Suprapubic skin (tissue), 4 donors: ENCODE measurements at regions not wholly inside any gene's neighbourhood (a gene's known extent, or its start where the extent isn't known, plus 50 kb on each side); places are given as distances from the start of the nearest gene placed in this dataset.

Experiments used
- DNase-seq, 2 donors: peaks; one replicate each; pipeline ENCODE4 v3.0.0-alpha.2; 2019; ENCODE audit warnings: low spot score in 2 of 2
- H3K27ac ChIP-seq: fragments of 200-600 bp; sonication (generic); one replicate; pipeline ENCODE4 v1.5.1; 2019
- H3K27me3 ChIP-seq: fragments of 200-600 bp; sonication (generic); one replicate; pipeline ENCODE4 v1.5.1; 2019
- H3K36me3 ChIP-seq: fragments of 200-600 bp; sonication (generic); one replicate; pipeline ENCODE4 v1.5.1; 2019
- H3K4me1 ChIP-seq: fragments of 200-600 bp; sonication (generic); one replicate; pipeline ENCODE4 v1.5.1; 2019
- H3K4me3 ChIP-seq: fragments of 200-600 bp; sonication (generic); one replicate; pipeline ENCODE4 v1.5.1; 2019; ENCODE audit warnings: mild to moderate bottlenecking
- H3K9me3 ChIP-seq: fragments of 200-600 bp; sonication (generic); one replicate; pipeline ENCODE4 v1.5.1; 2019
- EP300 ChIP-seq: sonication (generic); formaldehyde crosslinking; IDR thresholded peaks from one replicate; pipeline ENCODE4 v1.6.1; 2017; ENCODE audit warnings: antibody characterized with exemption
- POLR2A ChIP-seq, 2 donors: fragments of 450-650 bp; IDR thresholded peaks; one replicate each; pipeline ENCODE4 v1.6.1; 2017; ENCODE audit warnings: antibody characterized with exemption in 2 of 2, mild to moderate bottlenecking in 2 of 2, moderate library complexity in 2 of 2
- POLR2AphosphoS5 ChIP-seq, 3 donors: sonication (generic); formaldehyde crosslinking; IDR thresholded peaks; one replicate each; pipeline ENCODE4 v1.6.1; 2017; ENCODE audit warnings: antibody characterized with exemption in 3 of 3
- WGBS: methylation state at CpG from one replicate; pipeline ENCODE4 v1.1.5; 2018; 5-methylcytosine and 5-hydroxymethylcytosine counted together
- TF ChIP-seq, protein P1 (sequence below), 2 donors: fragments of 200-600 bp in 1 of 2; fragments of 450-650 bp in 1 of 2; sonication (generic) in 1 of 2; IDR thresholded peaks; one replicate each; pipeline ENCODE4 v1.5.1; 2016 to 2019; ENCODE audit warnings: antibody characterized with exemption in 2 of 2, mild to moderate bottlenecking in 1 of 2, moderate library complexity in 1 of 2

GRCh38 chr15:38828031-38828532 lies 263.5 kb upstream of the RASGRP1 start:
- Histone ChIP-seq H3K9me3 (no peaks in the 10 kb centered on the region), H3K27me3 (no peaks in the 10 kb centered on the region), H3K36me3 (no peaks in the 10 kb centered on the region), H3K4me1 (no peaks in the 10 kb centered on the region), H3K27ac (no peak overlapping the region), H3K4me3 (no peak overlapping the region)
- TF ChIP-seq EP300: no peak
- TF ChIP-seq POLR2AphosphoS5 (IDR thresholded peaks at IDR 0.05): no peak
- TF ChIP-seq, protein P1, sequence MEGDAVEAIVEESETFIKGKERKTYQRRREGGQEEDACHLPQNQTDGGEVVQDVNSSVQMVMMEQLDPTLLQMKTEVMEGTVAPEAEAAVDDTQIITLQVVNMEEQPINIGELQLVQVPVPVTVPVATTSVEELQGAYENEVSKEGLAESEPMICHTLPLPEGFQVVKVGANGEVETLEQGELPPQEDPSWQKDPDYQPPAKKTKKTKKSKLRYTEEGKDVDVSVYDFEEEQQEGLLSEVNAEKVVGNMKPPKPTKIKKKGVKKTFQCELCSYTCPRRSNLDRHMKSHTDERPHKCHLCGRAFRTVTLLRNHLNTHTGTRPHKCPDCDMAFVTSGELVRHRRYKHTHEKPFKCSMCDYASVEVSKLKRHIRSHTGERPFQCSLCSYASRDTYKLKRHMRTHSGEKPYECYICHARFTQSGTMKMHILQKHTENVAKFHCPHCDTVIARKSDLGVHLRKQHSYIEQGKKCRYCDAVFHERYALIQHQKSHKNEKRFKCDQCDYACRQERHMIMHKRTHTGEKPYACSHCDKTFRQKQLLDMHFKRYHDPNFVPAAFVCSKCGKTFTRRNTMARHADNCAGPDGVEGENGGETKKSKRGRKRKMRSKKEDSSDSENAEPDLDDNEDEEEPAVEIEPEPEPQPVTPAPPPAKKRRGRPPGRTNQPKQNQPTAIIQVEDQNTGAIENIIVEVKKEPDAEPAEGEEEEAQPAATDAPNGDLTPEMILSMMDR (IDR thresholded peaks at IDR 0.05): no peak
- no peak for TF ChIP-seq POLR2A (IDR thresholded peaks at IDR 0.05)
- DNase-seq: no peak
- 65% methylated on average over 4 of the region's 4 CpGs for WGBS

DNA sequence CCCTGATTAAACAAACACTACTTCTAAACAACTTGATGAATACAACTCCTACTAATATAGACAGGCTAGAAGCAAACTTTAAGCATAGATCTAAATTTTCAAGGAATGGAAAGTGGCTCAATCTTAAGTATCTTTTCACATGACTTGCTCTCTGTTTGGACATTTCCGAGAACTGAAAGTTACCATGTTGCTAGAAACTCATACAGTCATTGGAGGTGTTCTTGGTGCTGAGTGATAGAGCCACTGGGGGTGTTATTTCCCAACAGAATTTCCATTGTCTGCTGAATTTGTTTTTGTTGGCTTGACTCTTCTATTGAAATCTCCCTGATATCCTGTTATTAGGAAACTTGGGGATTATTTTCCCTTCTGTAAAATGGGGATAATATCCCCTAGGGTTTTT lies 264.5 kb upstream of the RASGRP1 start:
- H3K4me3 ChIP-seq: no peak overlapping the region
- H3K36me3 ChIP-seq: no peaks in the 10 kb centered on the region
- no peak for DNase-seq
- H3K4me1 ChIP-seq: no peaks in the 10 kb centered on the region
- H3K27me3 ChIP-seq: no peaks in the 10 kb centered on the region
- TF ChIP-seq EP300 (no peak), POLR2A (IDR thresholded peaks at IDR 0.05) (no peak), POLR2AphosphoS5 (IDR thresholded peaks at IDR 0.05) (no peak)
- TF ChIP-seq, protein P1 (IDR thresholded peaks at IDR 0.05): no peak
- no peaks in the 10 kb centered on the region for H3K9me3 ChIP-seq
- WGBS: 88% methylated on average over 1 of the region's 1 CpG
- H3K27ac ChIP-seq: no peak overlapping the region

DNA sequence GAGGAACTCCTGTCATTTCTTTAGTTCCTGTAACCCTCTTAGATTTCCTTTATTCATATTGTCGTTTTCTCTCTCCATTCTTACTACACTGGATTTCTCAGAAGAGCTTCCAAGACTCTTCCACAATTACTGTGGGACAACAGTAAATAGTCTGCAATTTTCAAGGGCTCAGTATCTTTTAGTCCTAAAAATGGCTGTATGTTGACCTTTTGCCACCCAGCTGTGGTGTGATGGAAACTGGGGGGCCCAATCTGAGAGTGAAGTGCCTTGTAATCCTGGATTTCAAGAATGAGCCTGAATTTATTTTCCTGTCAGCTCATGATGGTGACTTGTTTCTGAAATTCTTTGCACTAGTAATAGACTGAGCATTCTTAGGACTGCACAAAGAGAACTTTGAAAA lies 277.6 kb upstream of the RASGRP1 start:
- no peak for DNase-seq
- Histone ChIP-seq H3K9me3 (no peaks in the 10 kb centered on the region), H3K27me3 (no peaks in the 10 kb centered on the region), H3K27ac (no peak overlapping the region), H3K4me3 (no peak overlapping the region), H3K36me3 (no peaks in the 10 kb centered on the region), H3K4me1 (peaks cover 5% of the 10 kb centered on the region)
- 67% methylated on average over 1 of the region's 1 CpG for WGBS
- TF ChIP-seq, protein P1 (IDR thresholded peaks at IDR 0.05): no peak
- no peak for TF ChIP-seq POLR2AphosphoS5 (IDR thresholded peaks at IDR 0.05)
- TF ChIP-seq POLR2A (IDR thresholded peaks at IDR 0.05): no peak
- no peak for TF ChIP-seq EP300

- WGBS: 68% methylated on average over 3 of the region's 3 CpGs
- H3K9me3 ChIP-seq: no peaks in the 10 kb centered on the region
- H3K4me3 ChIP-seq: no peak overlapping the region
- TF ChIP-seq POLR2A (IDR thresholded peaks at IDR 0.05) (no peak), EP300 (no peak), POLR2AphosphoS5 (IDR thresholded peaks at IDR 0.05) (no peak)
- TF ChIP-seq, protein P1 (IDR thresholded peaks at IDR 0.05): no peak
- peaks cover 5% of the 10 kb centered on the region for H3K4me1 ChIP-seq
- no peak overlapping the region for H3K27ac ChIP-seq
- no peaks in the 10 kb centered on the region for H3K27me3 ChIP-seq
- no peaks in the 10 kb centered on the region for H3K36me3 ChIP-seq
- no peak for DNase-seq
Observed at GRCh38 chr15:38843051-38843501, 278.5 kb upstream of the RASGRP1 start.

- no peak for DNase-seq
- Histone ChIP-seq H3K9me3 (no peaks in the 10 kb centered on the region), H3K4me1 (peaks cover 5% of the 10 kb centered on the region), H3K4me3 (no peak overlapping the region), H3K36me3 (no peaks in the 10 kb centered on the region), H3K27ac (no peak overlapping the region), H3K27me3 (no peaks in the 10 kb centered on the region)
- TF ChIP-seq POLR2AphosphoS5 (IDR thresholded peaks at IDR 0.05) (no peak), EP300 (no peak), POLR2A (IDR thresholded peaks at IDR 0.05) (no peak)
- TF ChIP-seq, protein P1 (IDR thresholded peaks at IDR 0.05): no peak
- WGBS: 42% methylated on average over 10 of the region's 10 CpGs
Observed at GRCh38 chr15:38843736-38844590, 279.3 kb upstream of the RASGRP1 start.
